Karpas-422 (cell line): ENCODE measurements at regions not wholly inside any gene's neighbourhood (a gene's known extent, or its start where the extent isn't known, plus 50 kb on each side); places are given as distances from the start of the nearest gene placed in this dataset.

Source experiments
- DNase-seq: peaks from one replicate; pipeline ENCODE4 v3.0.0-alpha.2; 2015
- H2AFZ ChIP-seq: fragments of 200-600 bp; sonication (generic); 2 replicates; pipeline ENCODE4 v1.6.1; 2014; ENCODE audit warnings: antibody characterized with exemption, low read length, mixed read lengths
- H3K27ac ChIP-seq: fragments of 200-600 bp; sonication (generic); 2 replicates; pipeline ENCODE4 v1.5.1; 2014; ENCODE audit warnings: mild to moderate bottlenecking, low read length, moderate library complexity
- H3K27me3 ChIP-seq: fragments of 200-600 bp; sonication (generic); 2 replicates; pipeline ENCODE4 v1.6.1; 2014; ENCODE audit warnings: low read length, mixed read lengths
- H3K36me3 ChIP-seq: fragments of 200-600 bp; sonication (generic); 2 replicates; pipeline ENCODE4 v1.6.1; 2014; ENCODE audit warnings: low read length, mixed read lengths; ENCODE audit not compliant: insufficient read depth
- H3K4me1 ChIP-seq: fragments of 200-600 bp; sonication (generic); 2 replicates; pipeline ENCODE4 v1.6.1; 2014; ENCODE audit warnings: mild to moderate bottlenecking, low read length, mixed read lengths
- H3K4me2 ChIP-seq: fragments of 200-600 bp; sonication (generic); 2 replicates; pipeline ENCODE4 v1.6.1; 2014; ENCODE audit warnings: low read length, low read depth, mild to moderate bottlenecking; ENCODE audit not compliant: poor library complexity, severe bottlenecking
- H3K4me3 ChIP-seq: fragments of 200-600 bp; sonication (generic); 2 replicates; pipeline ENCODE4 v1.5.1; 2014; ENCODE audit warnings: mild to moderate bottlenecking, antibody characterized with exemption, low read length, mixed read lengths
- H3K79me2 ChIP-seq: fragments of 200-600 bp; sonication (generic); 2 replicates; pipeline ENCODE4 v1.6.1; 2014; ENCODE audit warnings: mild to moderate bottlenecking, low read length, mixed read lengths
- H3K9ac ChIP-seq: fragments of 200-600 bp; sonication (generic); 2 replicates; pipeline ENCODE4 v1.6.0; 2014; ENCODE audit warnings: low read length
- H3K9me2 ChIP-seq: fragments of 200-600 bp; sonication (generic), shearing (Covaris generic); replicated peaks from 2 replicates; pipeline ENCODE4 v1.6.0; 2014; ENCODE audit warnings: mild to moderate bottlenecking, low read length, moderate library complexity; ENCODE audit not compliant: insufficient read depth
- H3K9me3 ChIP-seq: fragments of 300-700, 200-600 bp; sonication (generic); 2 replicates; pipeline ENCODE4 v1.6.1; 2014; ENCODE audit warnings: low read length, mixed read lengths
- H4K20me1 ChIP-seq: fragments of 200-600 bp; sonication (generic); 2 replicates; pipeline ENCODE4 v1.6.1; 2014; ENCODE audit warnings: mild to moderate bottlenecking, antibody characterized with exemption, low read length, low read depth; ENCODE audit not compliant: insufficient read depth

DNA sequence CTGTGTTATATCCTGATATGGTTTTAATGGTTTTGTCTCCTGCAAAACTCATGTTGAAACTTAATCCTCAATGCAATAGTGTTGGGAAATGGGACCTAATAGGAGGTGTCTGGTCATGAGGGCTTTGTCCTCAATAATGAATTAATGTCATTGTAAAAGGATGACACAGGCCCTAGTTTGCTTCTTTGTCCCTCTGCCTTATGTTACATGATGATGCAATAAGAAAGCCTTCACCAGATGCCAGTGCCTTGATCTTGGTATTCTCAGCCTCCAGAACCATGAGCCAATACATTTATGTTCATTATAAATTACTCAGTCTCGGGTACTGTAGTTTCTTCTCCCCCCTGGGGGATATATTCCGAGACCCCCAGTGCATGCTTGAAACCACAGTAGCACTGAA, 1247.4 kb upstream of the SORCS1 start:
- H3K9me3 ChIP-seq: peaks cover 23% of the 10 kb centered on the region
- H3K27me3 ChIP-seq: no peaks in the 10 kb centered on the region
- no peaks in the 10 kb centered on the region for H3K9me2 ChIP-seq
- H3K4me1 ChIP-seq: no peaks in the 10 kb centered on the region
- no peak overlapping the region for H3K4me2 ChIP-seq
- H3K4me3 ChIP-seq: no peak overlapping the region
- no peaks in the 10 kb centered on the region for H3K36me3 ChIP-seq
- no peak overlapping the region for H3K27ac ChIP-seq
- H4K20me1 ChIP-seq: no peaks in the 10 kb centered on the region
- H3K79me2 ChIP-seq: no peaks in the 10 kb centered on the region
- no peak overlapping the region for H2AFZ ChIP-seq
- no peak for DNase-seq
- H3K9ac ChIP-seq: no peak overlapping the region

DNA sequence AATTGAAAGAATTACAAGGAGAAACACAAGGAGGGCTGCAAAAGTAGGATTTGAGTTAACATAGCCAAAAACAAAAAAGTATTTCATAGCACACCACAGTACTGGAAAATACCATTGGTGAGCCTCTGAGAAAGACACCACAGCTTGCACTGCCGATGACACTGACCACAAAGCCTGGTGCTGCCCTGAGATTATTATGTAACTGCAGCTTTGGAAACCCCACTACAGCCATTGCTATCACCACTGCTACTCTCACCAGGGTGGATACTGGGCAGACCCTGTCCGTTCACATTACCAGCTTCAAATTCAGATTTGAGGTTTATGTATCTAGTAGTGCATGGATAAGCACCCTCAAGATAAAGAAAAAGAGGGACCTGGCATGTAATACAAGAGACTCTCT, 1246.7 kb upstream of the SORCS1 start:
- Histone ChIP-seq H3K4me3 (no peak overlapping the region), H3K79me2 (no peaks in the 10 kb centered on the region), H3K4me2 (no peak overlapping the region), H3K27me3 (no peaks in the 10 kb centered on the region), H4K20me1 (no peaks in the 10 kb centered on the region), H3K4me1 (no peaks in the 10 kb centered on the region), H3K9ac (no peak overlapping the region), H3K9me2 (no peaks in the 10 kb centered on the region), H2AFZ (no peak overlapping the region), H3K9me3 (peaks cover 29% of the 10 kb centered on the region), H3K36me3 (no peaks in the 10 kb centered on the region), H3K27ac (no peak overlapping the region)
- no peak for DNase-seq

DNA sequence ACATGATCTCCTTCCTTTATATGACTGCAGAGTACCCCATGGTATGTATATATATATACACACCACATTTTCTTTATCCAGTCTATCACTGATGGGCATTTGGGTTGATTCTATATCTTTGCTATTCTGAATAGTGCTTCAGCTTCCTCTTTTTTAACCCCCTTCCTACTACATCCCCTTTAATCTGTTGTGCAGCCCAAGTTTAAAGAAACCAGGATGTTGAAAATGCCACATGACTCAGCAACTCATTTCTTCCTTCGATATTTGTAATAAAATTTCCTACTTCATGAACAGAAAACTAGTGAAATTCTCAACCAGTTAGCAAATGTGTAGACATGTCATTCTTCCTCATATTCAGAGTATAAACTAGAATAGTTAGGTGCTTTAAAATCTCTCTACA, 1245.7 kb upstream of the SORCS1 start:
- no peaks in the 10 kb centered on the region for H3K9me2 ChIP-seq
- H3K27ac ChIP-seq: no peak overlapping the region
- DNase-seq: no peak
- H4K20me1 ChIP-seq: no peaks in the 10 kb centered on the region
- peaks cover 35% of the 10 kb centered on the region for H3K9me3 ChIP-seq
- H3K79me2 ChIP-seq: no peaks in the 10 kb centered on the region
- no peak overlapping the region for H2AFZ ChIP-seq
- no peak overlapping the region for H3K4me3 ChIP-seq
- no peak overlapping the region for H3K9ac ChIP-seq
- H3K36me3 ChIP-seq: no peaks in the 10 kb centered on the region
- H3K4me1 ChIP-seq: no peaks in the 10 kb centered on the region
- H3K27me3 ChIP-seq: no peaks in the 10 kb centered on the region
- H3K4me2 ChIP-seq: no peak overlapping the region

DNA sequence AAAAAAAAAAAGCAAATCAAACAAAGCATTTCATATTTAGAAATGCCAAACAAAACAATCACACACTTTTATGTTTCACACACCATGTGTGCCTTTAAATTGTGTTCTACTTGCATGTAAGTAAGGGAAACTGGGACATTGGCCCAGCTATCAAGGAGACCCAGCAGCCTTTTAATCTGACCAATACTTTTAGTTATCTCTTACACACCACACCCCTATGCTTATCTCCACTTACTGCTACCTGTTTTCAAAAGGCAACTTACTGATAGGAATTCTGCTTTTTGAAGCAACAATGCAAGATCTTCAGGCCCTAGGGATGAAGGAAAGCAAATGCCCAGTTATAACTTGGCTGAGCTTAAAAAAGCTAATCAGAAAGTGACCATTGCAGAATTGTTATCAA, 1244.8 kb upstream of the SORCS1 start:
- Histone ChIP-seq H3K27me3 (no peaks in the 10 kb centered on the region), H2AFZ (no peak overlapping the region), H3K9me2 (no peaks in the 10 kb centered on the region), H3K4me3 (no peak overlapping the region), H3K9ac (no peak overlapping the region), H3K4me2 (no peak overlapping the region), H3K36me3 (no peaks in the 10 kb centered on the region), H3K79me2 (no peaks in the 10 kb centered on the region), H3K9me3 (peaks cover 36% of the 10 kb centered on the region), H4K20me1 (no peaks in the 10 kb centered on the region), H3K27ac (no peak overlapping the region), H3K4me1 (no peaks in the 10 kb centered on the region)
- no peak for DNase-seq

DNA sequence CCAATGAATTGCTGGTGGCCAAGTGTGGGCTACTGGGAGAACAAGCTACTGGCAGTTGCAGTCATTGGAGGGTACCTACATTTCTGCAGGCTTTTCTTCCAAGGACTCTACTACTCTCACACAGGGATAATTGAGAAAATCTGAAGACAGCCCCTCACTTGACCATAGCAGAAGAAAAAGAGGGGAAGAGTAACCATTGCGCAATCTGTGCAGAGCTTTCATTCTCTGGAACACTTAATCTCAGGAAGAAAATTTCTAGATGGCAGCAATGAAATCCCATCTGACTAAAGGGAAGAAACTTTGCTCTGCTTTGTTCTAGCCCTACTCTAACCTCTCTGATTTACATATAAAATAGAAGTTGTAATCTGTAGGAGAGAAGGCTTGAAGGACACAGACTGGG, 1239.6 kb upstream of the SORCS1 start:
- Histone ChIP-seq H3K27me3 (no peaks in the 10 kb centered on the region), H3K27ac (no peak overlapping the region), H3K9me2 (no peaks in the 10 kb centered on the region), H3K9me3 (peaks cover 46% of the 10 kb centered on the region), H4K20me1 (no peaks in the 10 kb centered on the region), H3K4me2 (no peak overlapping the region), H3K36me3 (no peaks in the 10 kb centered on the region), H3K4me1 (no peaks in the 10 kb centered on the region), H3K79me2 (no peaks in the 10 kb centered on the region), H2AFZ (no peak overlapping the region), H3K4me3 (no peak overlapping the region), H3K9ac (no peak overlapping the region)
- DNase-seq: no peak

DNA sequence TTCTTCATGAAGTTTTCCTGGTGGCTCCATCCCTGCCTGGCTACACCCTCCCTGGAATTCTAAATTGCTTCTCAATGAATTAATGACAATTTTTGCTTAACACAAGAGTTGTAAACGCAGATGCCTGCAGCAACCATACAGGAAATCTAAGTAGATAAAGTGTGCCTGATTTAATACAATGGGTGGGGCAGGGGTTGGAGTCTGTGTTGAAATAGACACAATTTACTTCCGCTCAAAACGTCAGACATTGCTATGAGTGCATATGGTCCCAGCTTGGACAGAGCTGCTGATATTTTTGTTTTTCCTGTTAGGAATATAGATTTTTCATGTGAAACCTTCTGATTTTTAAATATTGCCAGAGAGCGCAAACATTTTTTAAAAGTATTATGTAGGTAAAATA, 1235.0 kb upstream of the SORCS1 start:
- Histone ChIP-seq H3K79me2 (no peaks in the 10 kb centered on the region), H3K27ac (no peak overlapping the region)

DNA sequence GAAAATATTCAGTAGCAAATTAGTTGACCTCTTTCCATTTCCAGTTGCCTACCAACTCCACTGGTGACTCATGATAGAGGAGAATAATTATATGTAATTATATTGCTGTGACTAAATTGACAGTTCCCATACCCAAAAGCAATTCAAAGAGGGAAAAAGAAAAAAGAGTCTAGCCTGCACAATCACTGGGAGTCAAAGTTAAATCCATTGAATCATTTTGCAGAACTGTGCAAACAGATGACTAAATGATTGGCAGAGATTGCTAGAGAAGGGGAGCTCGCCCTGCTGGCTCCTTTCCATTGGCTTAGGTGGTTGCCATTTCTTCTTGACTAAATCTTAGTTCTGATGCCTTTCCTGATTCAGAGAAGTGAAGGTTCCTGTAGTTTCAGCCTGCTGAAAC, 1228.6 kb upstream of the SORCS1 start:
- Histone ChIP-seq H3K27me3 (no peaks in the 10 kb centered on the region), H3K27ac (no peak overlapping the region), H3K4me1 (no peaks in the 10 kb centered on the region), H3K4me2 (no peak overlapping the region), H3K36me3 (no peaks in the 10 kb centered on the region), H3K79me2 (no peaks in the 10 kb centered on the region), H3K9me3 (peaks cover 20% of the 10 kb centered on the region), H3K4me3 (no peak overlapping the region), H3K9ac (no peak overlapping the region), H2AFZ (no peak overlapping the region), H3K9me2 (no peaks in the 10 kb centered on the region), H4K20me1 (no peaks in the 10 kb centered on the region)
- DNase-seq: no peak

More for the DNA sequence above, 1235.0 kb upstream of the SORCS1 start:
- Histone ChIP-seq H3K4me2 (no peak overlapping the region), H2AFZ (no peak overlapping the region), H3K9me3 (peaks cover 26% of the 10 kb centered on the region), H3K27me3 (no peaks in the 10 kb centered on the region), H3K4me3 (no peak overlapping the region), H3K36me3 (no peaks in the 10 kb centered on the region), H3K9me2 (no peaks in the 10 kb centered on the region), H4K20me1 (no peaks in the 10 kb centered on the region), H3K9ac (no peak overlapping the region), H3K4me1 (no peaks in the 10 kb centered on the region)
- no peak for DNase-seq

DNA sequence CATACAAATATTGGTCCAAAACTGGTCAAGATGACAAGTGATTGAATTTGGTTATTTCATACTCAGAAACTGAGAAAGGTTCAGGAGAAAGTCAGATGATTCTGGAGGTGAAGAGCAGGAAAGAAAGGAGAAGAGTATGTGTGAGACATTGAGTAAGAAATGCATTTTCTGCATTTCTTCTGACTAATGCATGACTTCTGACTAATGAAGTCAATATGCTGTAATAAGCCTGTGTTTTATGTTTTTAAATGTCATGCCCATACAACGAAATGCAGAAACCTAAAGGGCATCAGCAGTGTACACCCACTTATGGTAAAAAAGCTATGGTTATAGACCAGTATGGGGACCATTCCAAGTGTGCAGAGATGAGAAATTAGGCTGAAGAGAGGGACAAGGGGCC, 1227.8 kb upstream of the SORCS1 start:
- Histone ChIP-seq H3K79me2 (no peaks in the 10 kb centered on the region), H3K4me1 (no peaks in the 10 kb centered on the region), H3K9ac (no peak overlapping the region), H3K4me2 (no peak overlapping the region), H3K4me3 (no peak overlapping the region), H2AFZ (no peak overlapping the region), H3K36me3 (no peaks in the 10 kb centered on the region), H4K20me1 (no peaks in the 10 kb centered on the region), H3K27ac (no peak overlapping the region), H3K9me3 (peaks cover 20% of the 10 kb centered on the region), H3K9me2 (no peaks in the 10 kb centered on the region), H3K27me3 (no peaks in the 10 kb centered on the region)
- no peak for DNase-seq

DNA sequence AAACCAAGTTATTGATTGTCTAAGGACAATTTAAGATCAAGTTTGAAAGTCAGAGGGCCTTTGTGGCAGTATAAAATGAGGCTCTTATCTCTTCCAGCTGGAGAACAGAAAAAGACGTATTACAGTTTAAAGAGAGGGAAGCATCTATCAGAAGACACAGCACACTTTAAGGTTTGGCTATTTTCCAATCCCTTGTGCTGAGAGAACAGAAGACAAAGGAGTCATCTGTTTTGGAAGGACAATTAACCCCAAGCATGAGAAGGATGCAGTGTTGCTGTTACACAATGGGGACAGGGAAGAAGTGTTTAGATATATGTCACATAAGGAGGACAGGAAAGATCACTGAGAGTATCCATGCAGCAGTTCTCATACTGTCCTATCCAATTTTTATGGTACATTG, 1224.2 kb upstream of the SORCS1 start:
- Histone ChIP-seq H3K9ac (no peak overlapping the region), H3K27ac (no peak overlapping the region), H3K4me1 (no peaks in the 10 kb centered on the region), H3K4me3 (no peak overlapping the region), H4K20me1 (no peaks in the 10 kb centered on the region), H3K9me3 (peaks cover 21% of the 10 kb centered on the region), H3K79me2 (no peaks in the 10 kb centered on the region), H3K27me3 (no peaks in the 10 kb centered on the region), H3K4me2 (no peak overlapping the region), H3K9me2 (no peaks in the 10 kb centered on the region), H2AFZ (no peak overlapping the region), H3K36me3 (no peaks in the 10 kb centered on the region)
- no peak for DNase-seq
